OCI-LY3 (cell line): ENCODE measurements at regions not wholly inside any gene's neighbourhood (a gene's known extent, or its start where the extent isn't known, plus 50 kb on each side); places are given as distances from the start of the nearest gene placed in this dataset.

Experiments used
- CTCF ChIP-seq: fragments of 200-600, 300-600 bp; sonication (generic); IDR thresholded peaks from 2 replicates; pipeline ENCODE4 v1.5.1; 2014; ENCODE audit warnings: antibody characterized with exemption, low read length, low read depth
- EZH2phosphoT487 ChIP-seq: fragments of 200-600 bp; shearing (Covaris generic); IDR thresholded peaks from 2 replicates; pipeline ENCODE4 v1.6.1; 2018; ENCODE audit warnings: antibody characterized with exemption, mixed run types, low read depth

DNA sequence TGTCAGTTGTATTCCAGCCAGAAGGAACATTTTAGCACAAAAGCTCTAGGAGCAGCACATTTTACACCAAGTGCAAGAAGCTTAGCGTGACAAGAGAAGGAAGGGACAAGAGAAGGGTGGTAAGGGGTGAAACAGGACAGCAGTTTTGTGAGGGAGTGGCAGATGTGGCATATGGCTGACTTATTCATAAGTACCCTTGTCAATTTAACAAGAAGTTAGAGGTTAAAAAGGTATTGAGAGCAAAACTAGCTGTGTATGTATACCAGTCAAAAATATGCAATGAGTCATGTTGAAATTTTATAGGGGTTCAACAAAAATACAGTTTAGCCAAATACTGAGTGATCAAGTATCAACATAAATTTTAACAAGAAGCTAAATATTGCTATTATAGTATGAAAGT is 561.5 kb upstream of the POT1 start:
- TF ChIP-seq CTCF: no peak
- TF ChIP-seq EZH2phosphoT487: no peak
